Cardiac muscle cell (in vitro differentiated cells and primary cell): ENCODE measurements at regions not wholly inside any gene's neighbourhood (a gene's known extent, or its start where the extent isn't known, plus 50 kb on each side); places are given as distances from the start of the nearest gene placed in this dataset.
A peak's percentile ranks its signal among the peaks of the same experiment; 100 is the strongest.
"Not testable (repeated sequence)": the region's sequence is repeated elsewhere in the genome, so short reads cannot be mapped to it uniquely, and the experiment has no call there.

Experiments
- DNase-seq, 2 donors: peaks; one replicate each; pipeline versions ENCODE4 v3.0.0 to v3.0.0-alpha.2; 2010 to 2017; ENCODE audit warnings: low read depth in 1 of 2, low spot score in 1 of 2
- H3K27ac ChIP-seq: fragments of 200-600 bp; sonication (generic); 2 replicates; pipeline ENCODE4 v1.5.1; 2016
- H3K27me3 ChIP-seq: fragments of 200-600 bp; sonication (generic); 2 replicates; pipeline ENCODE4 v1.6.0; 2016; ENCODE audit warnings: control low read depth
- H3K36me3 ChIP-seq: fragments of 200-600 bp; sonication (generic); 2 replicates; pipeline ENCODE4 v1.5.1; 2016; ENCODE audit warnings: control low read depth
- H3K4me1 ChIP-seq: fragments of 200-600 bp; sonication (generic); 2 replicates; pipeline ENCODE4 v1.8.1; 2017; ENCODE audit warnings: low read depth, mild to moderate bottlenecking, mixed run types
- H3K4me3 ChIP-seq: fragments of 200-600 bp; sonication (generic); 2 replicates; pipeline ENCODE4 v1.5.1; 2016; ENCODE audit warnings: mild to moderate bottlenecking
- H3K9me3 ChIP-seq: fragments of 200-600 bp; sonication (generic); 2 replicates; pipeline ENCODE4 v1.5.1; 2017; ENCODE audit warnings: low read depth, mild to moderate bottlenecking, control low read depth
- TF ChIP-seq, protein P1 (sequence below): IDR thresholded peaks from 2 replicates; pipeline ENCODE4 v1.5.1; 2012; ENCODE audit warnings: low read depth, mild to moderate bottlenecking, low read length

DNA sequence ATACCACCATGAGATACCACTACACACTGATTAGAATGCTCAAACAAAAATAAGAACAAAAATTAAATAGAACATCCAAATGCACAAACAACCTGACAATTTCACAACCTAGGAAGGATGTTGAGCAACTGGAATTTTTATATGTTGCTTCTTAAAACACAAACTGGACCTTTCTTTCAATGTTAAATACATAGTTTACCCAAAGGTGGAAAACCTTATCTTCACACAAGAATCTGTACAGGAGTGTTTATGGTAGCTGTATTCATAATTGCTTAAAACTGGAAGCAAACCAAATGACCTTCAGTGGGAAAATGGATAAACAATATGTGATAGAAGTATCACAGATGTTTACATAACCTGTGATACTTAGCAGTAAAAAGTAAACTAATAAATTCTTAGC is 573.8 kb downstream of the MAGEB5 start:
- H3K9me3 ChIP-seq = no peaks in the 10 kb centered on the region
- no peak for DNase-seq
- no peak overlapping the region for H3K27ac ChIP-seq
- H3K27me3 ChIP-seq = no peaks in the 10 kb centered on the region
- TF ChIP-seq, protein P1, sequence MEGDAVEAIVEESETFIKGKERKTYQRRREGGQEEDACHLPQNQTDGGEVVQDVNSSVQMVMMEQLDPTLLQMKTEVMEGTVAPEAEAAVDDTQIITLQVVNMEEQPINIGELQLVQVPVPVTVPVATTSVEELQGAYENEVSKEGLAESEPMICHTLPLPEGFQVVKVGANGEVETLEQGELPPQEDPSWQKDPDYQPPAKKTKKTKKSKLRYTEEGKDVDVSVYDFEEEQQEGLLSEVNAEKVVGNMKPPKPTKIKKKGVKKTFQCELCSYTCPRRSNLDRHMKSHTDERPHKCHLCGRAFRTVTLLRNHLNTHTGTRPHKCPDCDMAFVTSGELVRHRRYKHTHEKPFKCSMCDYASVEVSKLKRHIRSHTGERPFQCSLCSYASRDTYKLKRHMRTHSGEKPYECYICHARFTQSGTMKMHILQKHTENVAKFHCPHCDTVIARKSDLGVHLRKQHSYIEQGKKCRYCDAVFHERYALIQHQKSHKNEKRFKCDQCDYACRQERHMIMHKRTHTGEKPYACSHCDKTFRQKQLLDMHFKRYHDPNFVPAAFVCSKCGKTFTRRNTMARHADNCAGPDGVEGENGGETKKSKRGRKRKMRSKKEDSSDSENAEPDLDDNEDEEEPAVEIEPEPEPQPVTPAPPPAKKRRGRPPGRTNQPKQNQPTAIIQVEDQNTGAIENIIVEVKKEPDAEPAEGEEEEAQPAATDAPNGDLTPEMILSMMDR = no peak
- H3K36me3 ChIP-seq = no peaks in the 10 kb centered on the region
- no peak overlapping the region for H3K4me3 ChIP-seq
- no peaks in the 10 kb centered on the region for H3K4me1 ChIP-seq

DNA sequence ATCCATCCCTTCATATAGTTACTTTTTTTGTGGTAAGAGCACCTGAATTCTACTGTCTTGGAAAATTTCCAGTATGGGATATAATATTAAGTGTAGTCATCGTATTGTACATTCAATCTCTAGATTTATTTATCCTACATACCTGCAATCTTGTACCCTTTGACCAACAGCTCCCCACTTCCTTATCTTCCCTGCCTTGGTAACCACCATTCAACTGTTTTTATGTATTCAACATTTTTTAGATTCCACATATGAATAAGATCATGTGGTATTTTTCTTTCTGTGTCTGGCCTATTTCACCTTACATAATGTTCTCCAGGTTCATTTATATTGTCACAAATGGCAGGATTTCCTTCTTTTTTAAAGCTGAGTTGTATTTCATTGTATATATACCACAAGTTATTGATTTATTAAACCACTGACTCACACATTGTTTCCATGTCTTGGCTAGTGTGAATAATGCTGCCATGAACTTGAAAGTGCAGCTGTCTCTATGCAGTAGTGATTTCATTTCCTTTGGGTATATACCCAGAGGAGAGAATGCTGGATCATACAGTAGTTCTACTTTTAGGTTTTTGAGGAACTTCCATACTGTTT is 572.5 kb downstream of the MAGEB5 start:
- no peaks in the 10 kb centered on the region for H3K4me1 ChIP-seq
- no peak overlapping the region for H3K27ac ChIP-seq
- TF ChIP-seq, protein P1 = no peak
- no peaks in the 10 kb centered on the region for H3K27me3 ChIP-seq
- H3K9me3 ChIP-seq = no peaks in the 10 kb centered on the region
- no peaks in the 10 kb centered on the region for H3K36me3 ChIP-seq
- H3K4me3 ChIP-seq = no peak overlapping the region
- DNase-seq = no peak

DNA sequence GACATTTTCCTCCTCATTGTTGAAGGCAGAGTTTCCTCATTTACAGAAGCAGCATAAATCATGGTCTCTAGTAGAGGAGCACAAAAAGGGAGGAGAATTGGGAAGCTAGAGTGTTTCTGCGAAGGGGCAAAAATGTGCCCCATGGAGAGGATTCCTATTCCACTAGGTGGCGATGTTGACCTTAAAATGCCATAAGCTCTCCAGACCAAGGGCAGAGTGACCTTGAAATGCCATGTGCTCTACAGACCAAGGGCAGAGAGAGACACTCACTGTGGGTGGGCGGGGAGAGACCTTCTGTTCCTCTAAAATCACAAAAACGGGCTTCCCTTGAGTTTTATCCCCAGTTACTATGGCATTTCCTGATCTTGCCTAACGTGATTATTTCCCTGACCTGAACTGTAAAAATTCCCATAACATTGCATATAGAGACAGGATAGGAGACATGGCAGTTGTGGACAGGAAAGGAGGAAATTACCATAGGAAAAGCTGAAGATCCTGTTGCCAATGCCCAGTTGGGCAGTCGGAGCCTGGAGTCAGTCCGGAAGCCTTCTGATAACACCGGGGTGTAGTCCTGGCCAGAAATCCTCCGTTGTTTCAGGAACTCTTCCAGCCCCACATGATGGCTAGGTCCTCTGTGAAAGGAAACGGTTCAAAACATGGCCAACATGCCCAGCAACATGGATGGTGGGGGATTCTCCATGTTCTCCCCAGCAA is 567.7 kb downstream of the MAGEB5 start:
- DNase-seq = peak; percentile 6 to 68
- H3K9me3 ChIP-seq = no peaks in the 10 kb centered on the region
- no peak overlapping the region for H3K27ac ChIP-seq
- H3K4me3 ChIP-seq = no peak overlapping the region
- H3K36me3 ChIP-seq = no peaks in the 10 kb centered on the region
- H3K4me1 ChIP-seq = no peaks in the 10 kb centered on the region
- TF ChIP-seq, protein P1 = peak; percentile 24
- no peaks in the 10 kb centered on the region for H3K27me3 ChIP-seq

DNA sequence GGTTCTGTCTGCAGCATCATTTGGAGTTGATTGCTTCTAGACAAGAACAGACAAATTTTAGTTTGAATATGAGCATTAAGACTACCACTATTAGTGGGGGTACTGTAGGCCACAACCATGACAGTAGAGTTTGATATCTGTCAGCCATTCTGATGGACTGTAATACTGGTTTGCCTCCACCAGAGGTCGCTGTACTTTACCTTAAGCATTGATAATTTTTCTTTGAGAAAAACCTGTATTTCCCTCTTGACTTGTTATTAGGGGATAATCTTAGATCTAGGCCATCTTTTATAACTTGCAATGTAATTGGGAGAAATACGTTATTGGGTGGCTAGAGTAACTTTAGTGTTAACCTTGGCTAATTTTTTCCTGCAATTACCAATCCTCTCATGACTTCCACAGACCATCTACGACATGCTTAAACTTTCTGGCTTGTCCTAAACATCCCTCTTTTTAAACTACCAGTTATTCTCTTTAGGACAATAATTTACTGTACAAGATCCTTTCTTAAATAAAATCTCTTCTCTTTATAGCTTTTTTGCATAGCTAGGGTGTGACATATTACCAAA is 562.4 kb downstream of the MAGEB5 start:
- Histone ChIP-seq H3K4me1 (no peaks in the 10 kb centered on the region), H3K9me3 (peaks cover 6% of the 10 kb centered on the region), H3K4me3 (no peak overlapping the region), H3K27ac (no peak overlapping the region), H3K36me3 (no peaks in the 10 kb centered on the region), H3K27me3 (no peaks in the 10 kb centered on the region)
- DNase-seq = no peak
- TF ChIP-seq, protein P1 = no peak

DNA sequence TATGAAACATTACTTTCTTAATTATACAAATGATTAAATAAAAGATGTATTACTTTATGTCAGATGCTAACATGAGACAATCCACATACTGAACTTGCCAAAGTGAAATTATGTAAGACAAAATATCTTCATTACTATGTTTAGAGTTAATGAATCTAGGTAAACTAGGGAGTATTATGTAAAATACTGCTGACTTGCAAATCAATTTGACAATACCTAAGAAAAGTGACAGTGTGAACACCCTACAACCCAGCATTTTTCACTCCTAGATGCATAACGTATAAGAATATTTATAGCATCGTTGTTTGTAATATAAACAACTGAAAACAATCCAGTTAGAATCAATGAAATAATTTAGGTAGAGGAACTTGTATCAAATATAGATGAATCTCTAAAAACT is 546.3 kb downstream of the MAGEB5 start:
- no peaks in the 10 kb centered on the region for H3K9me3 ChIP-seq
- H3K27ac ChIP-seq = no peak overlapping the region
- no peaks in the 10 kb centered on the region for H3K27me3 ChIP-seq
- TF ChIP-seq, protein P1 = no peak
- H3K36me3 ChIP-seq = no peaks in the 10 kb centered on the region
- no peak for DNase-seq
- no peak overlapping the region for H3K4me3 ChIP-seq
- H3K4me1 ChIP-seq = no peaks in the 10 kb centered on the region

DNA sequence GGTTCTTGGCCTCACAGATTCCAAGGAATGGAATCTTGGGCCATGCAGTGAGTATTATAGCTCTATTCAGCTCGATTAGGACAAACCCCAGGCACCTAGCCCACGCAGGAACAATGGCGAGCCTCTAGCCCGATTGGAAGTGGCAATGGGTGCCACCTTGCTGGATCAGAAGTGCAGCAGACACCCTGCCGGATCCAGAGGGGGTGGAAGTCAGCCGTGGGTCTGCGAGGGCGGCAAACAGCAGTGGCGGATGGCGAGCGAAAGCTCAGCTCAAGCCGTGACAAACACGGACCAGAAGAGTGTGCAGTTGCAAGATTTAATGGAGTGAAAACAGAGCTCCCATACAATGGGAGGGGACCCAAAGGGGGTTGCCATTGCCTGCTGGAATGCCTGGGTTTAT is 539.8 kb downstream of the MAGEB5 start:
- not testable (repeated sequence) for H3K36me3 ChIP-seq, H3K27me3 ChIP-seq, DNase-seq, H3K27ac ChIP-seq, H3K4me1 ChIP-seq, H3K4me3 ChIP-seq, H3K9me3 ChIP-seq
